Fibroblast of skin of right quadriceps (primary cell): ENCODE measurements at regions not wholly inside any gene's neighbourhood (a gene's known extent, or its start where the extent isn't known, plus 50 kb on each side); places are given as distances from the start of the nearest gene placed in this dataset.
"Not testable (repeated sequence)": the region's sequence is repeated elsewhere in the genome, so short reads cannot be mapped to it uniquely, and the experiment has no call there.

Source experiments
- DNase-seq: peaks from one replicate; pipeline ENCODE4 v3.0.0-alpha.2; 2013

DNA sequence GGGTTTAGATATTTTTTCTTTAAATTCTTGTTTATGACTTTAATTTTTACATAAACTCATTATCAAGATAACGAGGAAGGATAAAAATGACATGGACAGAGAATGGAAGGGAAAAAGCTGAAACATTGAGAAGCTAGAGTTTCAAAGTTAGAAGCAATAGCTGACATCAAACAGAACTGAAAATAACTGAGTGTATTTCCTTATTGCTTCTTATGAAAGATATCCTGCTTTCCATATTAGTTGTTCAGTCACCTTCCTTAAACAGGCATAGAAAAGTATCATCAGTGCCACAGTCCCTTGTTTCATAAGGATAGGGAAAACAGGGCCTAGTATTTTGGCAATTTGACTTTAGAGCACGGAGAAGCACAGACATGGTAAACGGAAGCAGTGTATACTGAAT, 460.5 kb upstream of the GHITM start:
- DNase-seq = no peak

DNA sequence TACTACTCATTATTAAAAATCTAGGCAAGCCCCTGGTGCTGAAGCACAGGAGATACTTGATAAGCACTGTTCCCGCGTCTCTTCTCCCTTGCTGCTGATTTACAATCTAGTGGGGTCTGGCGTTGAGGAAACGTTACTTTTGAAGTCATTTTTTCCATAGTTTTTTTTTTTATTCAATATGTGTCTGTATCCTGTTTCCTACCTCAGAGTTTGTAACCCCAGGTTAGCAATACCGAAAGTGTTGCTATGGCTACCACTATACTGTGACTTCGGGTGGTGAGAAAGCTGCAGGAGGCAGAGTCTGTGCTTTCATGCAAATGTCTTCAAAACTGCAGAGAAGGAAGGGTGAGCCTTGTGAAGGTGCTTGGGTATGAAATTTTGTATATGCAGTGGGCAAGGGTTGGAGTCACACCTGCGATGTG, 458.8 kb upstream of the GHITM start:
- DNase-seq = no peak

DNA sequence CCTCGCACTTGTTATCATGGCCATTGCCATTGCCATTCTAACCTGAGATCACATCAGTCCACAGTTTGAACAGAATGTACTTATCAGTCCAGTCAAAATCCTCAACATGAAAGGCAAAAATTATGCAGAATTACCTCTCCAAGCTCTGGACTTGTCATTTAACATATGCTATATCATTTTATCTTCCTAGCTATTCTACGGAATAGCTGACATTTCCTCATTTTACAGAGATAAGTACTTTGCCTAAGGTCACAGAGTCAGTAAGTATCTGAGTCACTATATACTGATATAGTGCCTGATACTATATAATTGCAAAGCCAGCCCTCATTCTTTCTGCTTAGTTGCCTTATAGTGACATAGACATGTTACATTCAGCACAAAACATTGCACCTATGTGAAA, 456.9 kb upstream of the GHITM start:
- DNase-seq = no peak

DNA sequence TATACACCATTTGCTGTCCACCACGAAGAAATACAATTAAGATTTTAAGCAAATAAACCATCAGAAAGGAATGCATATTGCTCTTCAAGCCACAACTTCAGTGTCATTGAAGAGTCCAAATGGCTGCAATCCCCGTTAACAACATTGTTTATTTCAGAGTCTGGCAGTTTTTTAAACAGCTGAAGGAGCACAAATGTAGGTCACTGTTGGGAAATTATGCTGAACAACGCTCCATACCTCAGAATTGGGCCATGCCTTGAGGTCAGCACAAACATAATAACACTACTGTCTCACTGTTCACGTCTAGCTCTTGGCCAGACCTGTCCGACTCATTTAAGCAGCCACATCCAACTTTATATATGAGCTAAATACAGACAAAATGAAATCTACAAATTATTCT, 453.9 kb upstream of the GHITM start:
- no peak for DNase-seq

DNA sequence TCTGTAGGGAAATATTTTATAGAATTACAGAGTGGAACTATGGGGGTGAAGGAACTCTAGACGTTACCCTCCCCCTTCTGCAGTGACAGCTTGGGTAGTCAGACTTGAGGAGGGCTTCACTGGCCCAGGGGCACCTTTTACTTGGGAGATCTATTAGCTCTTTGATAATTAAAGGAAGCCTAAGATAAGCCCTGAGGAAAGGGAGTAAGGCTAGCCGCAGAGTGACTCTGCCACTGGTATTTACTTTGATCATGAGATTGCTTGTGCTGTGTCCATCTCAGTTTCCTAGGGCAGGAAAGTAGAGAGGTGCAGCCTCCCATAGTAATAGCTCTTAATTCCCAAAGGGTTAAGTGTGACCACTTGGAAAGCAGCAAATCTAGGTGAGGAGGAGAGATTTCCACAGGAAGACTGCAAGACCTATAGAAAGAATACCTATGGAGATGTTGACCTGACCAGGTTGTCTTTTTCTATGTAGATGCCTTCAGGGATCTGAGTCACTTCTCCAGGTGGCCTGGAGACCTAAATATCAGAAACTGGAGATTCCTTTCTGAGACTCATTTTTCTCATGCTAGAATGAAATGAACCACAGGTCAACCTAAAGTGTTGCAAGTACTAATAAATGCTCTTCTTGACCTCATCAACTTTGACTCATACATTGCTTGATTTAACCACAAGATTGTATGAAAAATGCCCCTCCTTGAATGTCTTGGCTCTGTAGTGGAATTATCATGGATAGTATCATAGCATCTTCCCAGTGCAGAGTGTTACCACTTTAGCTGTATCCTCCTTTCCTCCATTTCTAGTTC, 447.3 kb upstream of the GHITM start:
- no peak for DNase-seq

DNA sequence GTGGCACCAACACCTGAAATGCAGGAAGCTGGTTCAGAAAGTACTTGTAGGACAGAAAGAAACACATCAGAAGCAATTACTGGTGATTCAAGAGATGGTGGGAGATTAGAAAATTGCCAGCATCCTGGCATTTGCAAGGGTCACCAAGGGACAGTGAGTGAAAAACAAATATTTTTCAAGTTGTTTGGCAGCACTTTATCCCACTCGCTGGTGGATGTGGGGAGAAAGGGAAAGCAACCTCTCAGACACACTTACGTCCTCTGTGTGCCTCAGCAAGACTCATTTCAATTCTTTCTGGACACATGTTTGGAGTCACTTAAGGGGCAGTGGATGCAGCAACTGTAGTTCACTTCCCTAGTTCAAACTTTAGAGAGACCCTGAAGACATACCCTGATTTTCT, 440.4 kb upstream of the GHITM start:
- no peak for DNase-seq

DNA sequence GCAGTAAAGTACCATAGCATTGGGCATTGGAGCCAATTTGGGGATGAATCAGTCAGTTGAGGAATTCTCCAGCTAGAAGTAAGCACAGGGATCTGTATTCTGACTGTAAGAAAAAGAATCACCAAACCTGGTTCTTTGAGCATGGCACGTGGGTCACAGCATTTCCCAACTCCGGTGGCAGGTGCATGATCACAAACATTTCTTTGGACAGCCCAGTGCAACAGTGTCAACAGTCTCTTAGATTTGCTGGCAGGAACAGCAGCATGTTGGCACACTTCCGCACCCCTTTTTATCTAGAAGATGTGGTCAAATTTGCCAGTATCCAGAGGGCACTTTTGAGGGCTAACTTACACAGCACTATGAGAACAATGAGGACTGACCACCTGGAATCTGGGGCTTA, 437.5 kb upstream of the GHITM start:
- no peak for DNase-seq

DNA sequence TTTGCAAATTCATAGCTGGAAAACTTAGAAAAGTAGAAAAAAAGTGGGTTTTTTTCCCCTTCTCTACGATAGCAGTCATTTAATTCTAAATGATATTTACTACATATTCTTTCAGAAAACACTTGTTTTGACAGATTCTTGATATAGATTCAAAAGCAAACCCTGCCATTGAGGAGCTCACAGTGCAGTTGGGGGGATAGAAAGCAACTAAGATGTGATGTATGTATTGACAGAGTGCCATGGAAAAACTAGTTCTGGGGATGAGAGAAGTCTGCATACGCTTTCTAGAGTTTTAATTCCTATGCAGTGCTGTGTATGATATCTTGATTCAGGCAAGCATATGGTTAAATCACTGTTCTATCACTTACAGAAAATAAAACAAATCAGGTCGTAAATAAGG, 436.6 kb upstream of the GHITM start:
- no peak for DNase-seq

DNA sequence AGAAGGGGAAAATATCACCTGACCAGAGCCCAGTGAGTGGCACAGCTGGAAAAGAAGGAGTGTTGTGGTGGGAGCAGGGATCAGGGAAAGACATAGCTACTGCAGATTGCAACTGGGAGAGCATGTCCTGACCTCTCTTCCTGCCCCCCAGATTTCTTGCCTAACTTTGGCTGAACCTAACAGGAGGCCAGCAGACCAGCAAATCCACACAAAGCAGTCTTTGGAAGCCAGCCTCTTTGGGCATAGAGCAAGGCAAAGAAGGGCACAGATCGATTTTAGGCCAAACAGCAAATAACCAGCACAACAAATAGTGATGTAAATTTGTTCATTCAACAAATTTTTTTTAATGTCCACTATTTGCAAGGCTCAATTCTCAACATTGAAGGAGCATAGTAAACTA, 433.2 kb upstream of the GHITM start:
- DNase-seq = no peak

DNA sequence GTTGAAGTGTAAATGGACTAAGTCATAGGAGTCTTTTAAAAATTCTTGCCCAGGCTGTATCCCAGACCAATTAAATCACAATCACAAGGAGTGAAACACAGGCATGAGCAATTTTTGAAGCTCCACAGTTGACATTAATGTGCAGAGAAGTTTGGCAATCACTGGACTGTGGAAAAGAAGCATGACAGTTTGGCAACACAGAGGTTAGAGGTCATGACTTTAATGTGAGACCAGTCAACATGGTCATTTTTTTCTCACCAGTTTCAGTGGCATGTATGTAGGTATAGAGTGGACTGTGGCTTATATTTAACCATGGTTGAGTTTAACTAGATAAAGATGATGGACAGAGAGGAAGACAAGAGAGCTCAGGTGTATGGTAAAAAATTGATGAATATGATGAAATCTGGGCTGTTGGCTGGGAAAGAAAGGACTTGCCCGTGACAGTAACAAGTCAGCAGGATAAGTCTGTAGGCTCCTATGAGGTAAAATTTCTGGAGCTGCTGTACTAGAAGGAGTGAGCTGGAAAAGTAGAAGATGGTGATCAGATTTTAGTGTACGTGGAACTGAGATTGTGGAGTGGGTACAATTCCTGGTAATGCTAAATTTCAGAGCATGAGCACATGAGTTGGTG, 432.2 kb upstream of the GHITM start:
- DNase-seq = no peak

DNA sequence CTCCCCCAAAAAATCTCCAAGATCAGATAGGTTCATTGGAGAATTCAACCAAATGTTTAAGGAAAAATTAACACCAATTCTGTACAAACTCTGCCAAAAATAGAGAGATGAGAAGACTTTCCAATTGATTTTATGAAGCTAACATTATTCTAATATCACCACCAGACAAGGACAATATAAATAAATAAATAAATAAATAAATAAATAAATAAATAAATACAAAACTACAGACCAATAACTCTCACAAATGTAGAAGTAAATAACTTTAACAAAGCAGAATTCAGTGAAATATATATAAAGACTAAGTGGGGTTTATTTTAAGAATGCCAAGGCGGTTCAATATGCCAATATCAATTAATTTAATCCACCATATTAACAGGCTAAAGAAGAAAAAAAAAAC, 425.9 kb upstream of the GHITM start:
- DNase-seq = no peak

DNA sequence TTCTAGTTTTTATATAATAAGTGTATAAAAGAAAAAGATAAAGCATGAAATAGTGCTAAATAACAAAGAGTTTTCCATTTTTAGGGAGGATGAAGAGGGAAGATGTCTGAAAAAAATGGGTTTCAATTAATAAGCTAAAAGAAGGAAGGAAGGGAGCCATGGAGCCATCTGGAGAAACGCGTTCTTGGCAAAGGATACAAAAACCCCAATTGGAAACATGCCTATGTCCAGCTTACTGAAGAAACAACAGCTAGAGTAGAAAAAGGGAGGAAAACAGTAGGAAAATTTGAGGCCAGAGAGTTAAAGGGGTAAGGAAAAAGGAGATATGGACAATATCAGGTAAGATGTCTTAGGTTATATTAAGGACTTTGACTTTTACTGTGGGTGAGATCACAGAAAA, 416.2 kb upstream of the GHITM start:
- no peak for DNase-seq

DNA sequence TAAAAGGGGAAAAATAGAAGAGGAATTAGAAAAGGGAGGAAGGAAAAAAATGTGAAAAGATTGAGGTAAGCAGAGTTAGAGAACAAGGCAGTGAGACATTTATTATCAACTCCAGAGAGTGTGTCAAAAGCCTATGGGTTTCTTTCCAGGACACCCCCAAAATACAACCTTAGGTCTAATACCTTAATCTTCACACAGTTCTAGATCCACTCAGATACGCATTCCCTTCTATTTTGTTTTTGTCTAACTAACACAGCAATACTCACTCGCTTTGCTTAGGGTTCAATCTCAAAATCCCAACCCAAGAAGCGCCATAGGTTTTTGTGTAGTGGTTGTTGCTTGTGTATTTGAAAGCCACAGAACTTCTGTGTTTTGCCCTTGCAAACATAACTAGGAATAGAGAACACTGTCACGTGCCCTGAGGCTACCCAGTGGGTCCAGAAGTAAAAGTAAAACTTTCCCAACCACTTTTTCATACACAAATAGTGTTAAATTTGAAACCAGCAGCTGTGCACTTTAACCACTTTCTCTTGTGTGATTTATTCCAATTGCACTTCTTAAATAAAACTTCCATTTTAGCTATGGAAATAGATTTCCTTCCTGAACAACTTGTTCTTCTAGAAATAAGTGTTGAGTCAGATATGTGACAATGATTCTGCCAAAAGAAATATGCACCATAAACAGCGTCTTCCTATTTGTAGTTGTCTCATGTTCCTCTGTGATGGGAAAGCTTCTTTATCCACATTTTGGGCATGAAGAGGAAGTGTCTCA, 414.7 kb upstream of the GHITM start:
- no peak for DNase-seq

DNA sequence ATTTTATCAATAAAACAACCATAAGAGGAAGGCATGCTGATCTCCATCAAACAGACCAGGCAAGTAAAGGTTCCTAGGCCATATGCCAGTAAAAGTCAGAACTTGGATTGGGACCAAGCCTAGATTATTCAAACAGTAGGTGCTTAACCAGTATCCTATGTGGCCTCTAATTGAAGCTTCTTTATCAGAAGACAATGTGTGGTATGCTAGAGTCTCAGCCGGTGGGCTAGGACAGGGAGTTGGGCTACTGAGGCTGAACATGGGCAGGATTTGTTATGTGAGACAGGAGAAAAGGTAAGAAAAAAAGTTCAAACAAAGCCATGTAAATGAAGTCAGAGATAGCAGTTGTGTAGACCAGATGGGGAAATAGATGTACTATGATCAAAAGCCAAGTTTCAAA, 413.7 kb upstream of the GHITM start:
- no peak for DNase-seq

DNA sequence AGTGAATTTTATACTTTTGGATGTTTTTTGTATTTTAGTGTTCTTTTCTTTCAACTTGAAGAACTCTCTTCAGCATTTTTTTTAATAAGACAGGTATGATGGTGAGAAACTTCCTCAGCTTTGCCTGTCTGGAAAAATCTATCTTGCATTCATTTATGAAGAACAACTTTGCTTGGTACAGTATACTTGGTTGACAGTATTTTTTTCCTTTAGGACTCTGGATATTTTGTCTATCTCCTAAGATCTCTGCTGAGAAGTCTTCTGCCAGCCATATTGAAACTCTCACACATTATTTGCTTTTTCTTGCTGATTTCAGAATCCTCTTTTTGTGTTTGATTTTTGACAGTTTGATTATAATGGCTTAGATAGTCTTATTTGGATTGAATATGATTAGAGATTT, 405.0 kb upstream of the GHITM start:
- no peak for DNase-seq

DNA sequence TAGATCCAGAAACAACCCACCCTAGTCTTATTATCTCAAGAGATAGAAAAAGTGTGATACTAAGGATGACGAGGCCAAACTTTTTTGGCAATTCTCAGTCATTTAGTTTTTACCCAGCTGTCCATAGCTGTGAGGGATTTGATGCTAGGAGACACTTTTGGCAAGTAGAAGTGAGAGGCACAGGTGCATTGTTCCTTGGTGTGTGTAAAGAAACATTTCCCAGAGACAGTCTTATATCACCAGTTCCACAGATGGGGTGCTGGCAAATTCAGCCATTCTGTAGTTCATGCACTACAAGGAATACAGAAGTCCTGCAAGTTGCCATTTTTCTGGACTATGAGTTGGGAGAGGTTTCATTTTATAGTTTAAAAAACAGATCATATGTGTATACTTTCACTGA, 403.3 kb upstream of the GHITM start:
- DNase-seq = no peak

DNA sequence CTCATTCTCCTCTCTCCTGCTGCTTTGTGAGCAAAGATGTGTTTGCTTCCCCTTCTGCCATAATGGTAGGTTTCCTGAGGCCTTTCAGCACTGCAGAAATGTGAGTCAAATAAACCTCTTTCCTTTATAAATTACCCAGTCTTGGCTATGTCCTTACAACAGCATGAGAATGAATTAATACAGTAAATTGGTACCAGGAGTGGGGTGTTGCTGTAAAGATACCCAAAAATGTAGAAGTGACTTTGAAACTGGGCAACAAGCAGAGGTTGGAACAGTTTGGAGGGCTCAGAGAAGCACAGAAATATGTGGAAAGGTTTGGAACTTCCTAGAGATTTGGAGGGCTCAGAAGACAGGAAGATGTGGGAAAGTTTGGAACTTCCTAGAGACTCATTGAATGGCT, 388.7 kb upstream of the GHITM start:
- no peak for DNase-seq

DNA sequence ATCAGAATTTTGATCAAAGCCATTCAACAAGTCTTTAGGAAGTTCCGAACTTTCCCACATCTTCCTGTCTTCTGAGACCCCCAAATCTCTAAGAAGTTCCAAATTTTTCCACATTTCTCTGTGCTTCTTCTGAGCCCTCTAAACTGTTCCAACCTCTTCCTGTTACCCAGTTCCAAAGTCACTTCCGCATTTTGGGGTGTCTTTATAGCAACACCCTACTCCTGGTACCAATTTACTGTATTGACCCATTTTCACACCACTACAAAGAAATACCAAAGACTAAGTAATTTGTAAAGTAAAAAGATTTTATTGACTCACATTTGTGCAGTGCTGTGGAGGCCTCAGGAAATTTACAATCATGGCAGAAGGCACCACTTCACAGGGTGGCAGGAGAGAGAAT, 385.8 kb upstream of the GHITM start:
- no peak for DNase-seq

DNA sequence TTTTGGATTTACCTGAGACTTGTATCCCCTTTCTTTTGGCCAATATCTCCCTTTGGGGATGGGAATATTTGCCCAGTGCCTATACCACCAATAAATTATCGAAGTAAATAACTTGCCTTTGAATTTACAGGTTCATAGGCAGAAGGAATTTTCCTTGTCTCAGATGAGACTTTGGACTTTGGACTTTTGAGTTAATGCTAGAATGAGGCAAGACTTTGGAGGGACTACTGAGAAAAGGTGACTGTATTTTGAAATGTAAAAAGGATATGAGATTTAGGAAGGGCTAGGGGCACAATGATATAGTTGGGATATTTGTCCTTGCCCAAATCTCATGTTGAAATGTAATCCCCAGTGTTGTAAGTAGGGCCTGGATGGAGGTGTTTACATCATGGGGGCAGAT, 384.5 kb upstream of the GHITM start:
- no peak for DNase-seq

DNA sequence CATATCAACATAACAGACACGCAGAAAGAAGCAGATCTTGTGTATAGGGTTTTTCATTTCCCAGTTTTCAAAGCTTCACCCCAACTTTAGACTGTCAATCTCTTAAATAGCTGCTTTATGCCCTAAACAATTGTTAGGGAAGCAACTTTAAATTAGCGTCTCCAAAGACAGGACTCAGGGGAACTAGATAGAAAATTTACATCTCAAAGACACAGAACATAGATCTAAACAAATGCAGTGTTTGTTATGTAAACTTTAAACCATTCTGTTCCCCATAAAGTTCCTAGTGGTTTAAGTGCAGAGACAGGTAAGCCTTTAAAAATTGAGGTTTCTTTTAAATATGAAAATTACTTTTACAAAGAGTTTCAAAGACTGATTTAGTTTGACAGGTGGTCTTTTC, 379.2 kb upstream of the GHITM start:
- DNase-seq = no peak

DNA sequence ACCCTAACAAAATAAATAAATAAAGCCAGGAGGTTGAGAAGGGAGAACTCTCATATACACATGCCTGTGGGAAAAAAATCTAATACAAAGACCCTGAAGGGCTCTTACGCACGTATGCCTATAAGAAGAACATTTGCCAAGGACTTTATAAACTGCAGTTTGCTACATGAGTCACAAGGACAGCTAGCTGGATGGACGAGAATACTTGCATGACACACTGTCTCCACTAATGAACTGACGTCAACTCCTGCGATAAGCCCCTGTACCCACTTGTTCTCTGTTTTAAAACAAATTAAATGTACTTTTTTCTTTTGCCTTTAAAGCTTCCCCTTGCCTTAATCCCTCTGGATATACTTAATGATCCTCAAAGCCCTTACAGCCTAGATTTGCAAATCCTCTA, 374.6 kb upstream of the GHITM start:
- DNase-seq = peak; percentile 16

DNA sequence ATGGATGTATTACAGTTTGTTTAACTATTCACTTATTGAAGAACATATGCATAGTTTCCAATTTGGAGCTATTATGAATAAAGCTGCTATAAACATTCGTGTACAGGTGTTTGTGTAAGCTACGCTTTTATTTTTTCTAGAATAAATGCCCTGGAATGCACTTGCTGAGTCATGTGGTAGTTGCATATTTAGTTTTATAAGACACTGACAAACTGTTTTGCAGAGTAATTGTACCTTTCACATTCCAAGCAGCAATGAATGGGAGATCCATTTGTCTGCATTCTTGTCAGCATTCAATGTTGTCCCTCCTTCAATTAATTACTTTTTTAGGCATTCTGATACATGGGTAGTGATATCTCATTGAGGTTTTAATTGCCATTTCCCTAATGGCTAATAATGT, 373.6 kb upstream of the GHITM start:
- no peak for DNase-seq

DNA sequence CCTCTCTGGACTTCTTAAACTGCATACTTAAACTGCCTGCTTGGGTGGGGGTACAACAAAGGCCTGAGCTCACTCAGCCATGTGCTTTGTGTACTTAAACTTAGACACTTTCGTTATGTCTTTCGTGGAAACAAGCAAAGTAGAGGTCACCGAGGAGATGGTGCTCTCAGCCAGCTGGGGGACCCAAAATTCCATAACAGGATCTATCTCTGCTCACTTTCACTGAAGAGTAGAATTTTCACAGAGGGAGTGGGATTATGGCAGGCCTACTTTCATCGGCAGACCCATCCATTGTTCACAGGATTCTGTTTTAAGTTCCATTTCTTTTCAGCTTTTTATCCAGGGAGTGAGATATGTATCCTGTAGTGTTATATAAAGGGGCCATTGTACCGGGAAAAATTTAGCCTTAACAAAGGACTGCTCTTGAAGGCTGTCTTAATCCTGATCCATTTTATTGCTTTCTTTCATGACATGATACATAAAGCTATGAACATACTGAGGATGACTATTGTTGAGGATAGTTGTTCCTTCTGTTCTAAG, 370.0 kb upstream of the GHITM start:
- DNase-seq = no peak

DNA sequence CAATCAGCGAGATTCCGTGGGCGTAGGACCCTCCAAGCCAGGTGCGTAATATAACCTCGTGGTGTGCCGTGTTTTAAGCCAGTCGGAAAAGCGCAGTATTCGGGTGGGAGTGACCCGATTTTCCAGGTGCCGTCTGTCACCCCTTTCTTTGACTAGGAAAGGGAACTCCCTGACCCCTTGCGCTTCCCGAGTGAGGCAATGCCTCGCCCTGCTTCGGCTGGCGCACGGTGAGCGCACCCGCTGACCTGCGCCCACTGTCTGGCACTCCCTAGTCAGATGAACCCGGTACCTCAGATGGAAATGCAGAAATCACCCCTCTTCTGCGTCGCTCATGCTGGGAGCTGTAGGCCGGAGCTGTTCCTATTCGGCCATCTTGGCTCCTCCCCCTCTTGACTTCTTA, 352.6 kb upstream of the GHITM start:
- DNase-seq = not testable (repeated sequence)
